ENCODE measurements at regions not wholly inside any gene's neighbourhood (a gene's known extent, or its start where the extent isn't known, plus 50 kb on each side); places are given as distances from the start of the nearest gene placed in this dataset.

DNA sequence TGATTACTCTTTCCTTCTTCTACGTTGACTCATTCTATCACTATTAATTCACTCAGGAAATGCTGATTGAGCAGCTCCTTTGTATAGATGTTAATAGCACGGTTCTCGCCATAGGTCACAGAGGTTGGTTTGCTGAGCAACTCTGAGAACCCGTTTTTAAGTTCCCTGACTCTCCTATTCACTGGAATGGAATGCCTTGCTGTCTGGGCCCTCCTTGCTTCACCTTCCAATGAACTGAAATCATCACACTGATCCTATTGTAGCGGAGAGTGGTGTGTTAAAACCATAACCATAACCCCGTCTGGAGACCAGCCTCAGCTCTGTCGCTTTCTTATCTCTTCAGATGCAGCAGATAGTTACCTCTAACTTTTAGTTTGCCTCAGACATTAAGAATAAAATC lies 323.6 kb downstream of the GABRB3 start:
- Histone ChIP-seq H3K14ac (ENCODE audit: low read length) (no peak overlapping the region), H2AK5ac (ENCODE audit: low read length) (no peak overlapping the region), H2BK12ac (ENCODE audit: low read length) (no peak overlapping the region), H4K8ac (ENCODE audit: low read depth, low read length) (no peak overlapping the region), H3K36me3 (ENCODE audit: control insufficient read depth in 1 of 2, insufficient read depth in 2 of 2, low read length in 2 of 2) (no peaks in the 10 kb centered on the region), H4K91ac (ENCODE audit: low read depth, low read length) (no peak overlapping the region), H3K79me2 (ENCODE audit: control insufficient read depth, insufficient read depth, low read length, poor library complexity) (no peaks in the 10 kb centered on the region), H3K79me1 (ENCODE audit: low read length) (peaks cover 7% of the 10 kb centered on the region), H2BK120ac (ENCODE audit: insufficient read depth, low read length, poor library complexity) (no peak overlapping the region), H3K27me3 (ENCODE audit: insufficient read depth, low read length) (no peaks in the 10 kb centered on the region), H3K4ac (ENCODE audit: low read depth, low read length) (no peak overlapping the region), H2BK5ac (ENCODE audit: low read depth, low read length, poor library complexity) (no peak overlapping the region), H3K18ac (ENCODE audit: low read length) (no peak overlapping the region), H3K9me3 (ENCODE audit: insufficient read depth, low read depth, low read length) (no peaks in the 10 kb centered on the region), H4K12ac (ENCODE audit: low read depth, low read length) (no peak overlapping the region), H3K4me3 (ENCODE audit: low read depth, low read length) (no peak overlapping the region), H3K4me1 (ENCODE audit: control insufficient read depth in 1 of 2, insufficient read depth in 2 of 2, low read length in 2 of 2) (peaks cover 0 to 4% of the 10 kb centered on the region in 2 experiments), H3K27ac (ENCODE audit: low read depth, low read length) (peak overlapping the region; percentile 87), H3K9ac (ENCODE audit: low read length) (no peak overlapping the region), H2AFZ (ENCODE audit: insufficient read depth, low read length, poor library complexity) (no peak overlapping the region), H3K23ac (ENCODE audit: low read length) (no peak overlapping the region), H3K4me2 (ENCODE audit: low read length) (peak overlapping the region; percentile 44)
- no CpG with 5 or more reads among the region's 7 CpGs for WGBS (ENCODE audit: extremely low coverage, insufficient coverage, insufficient read length)
- DNase-seq, result peak; percentile 31 to 67

DNA sequence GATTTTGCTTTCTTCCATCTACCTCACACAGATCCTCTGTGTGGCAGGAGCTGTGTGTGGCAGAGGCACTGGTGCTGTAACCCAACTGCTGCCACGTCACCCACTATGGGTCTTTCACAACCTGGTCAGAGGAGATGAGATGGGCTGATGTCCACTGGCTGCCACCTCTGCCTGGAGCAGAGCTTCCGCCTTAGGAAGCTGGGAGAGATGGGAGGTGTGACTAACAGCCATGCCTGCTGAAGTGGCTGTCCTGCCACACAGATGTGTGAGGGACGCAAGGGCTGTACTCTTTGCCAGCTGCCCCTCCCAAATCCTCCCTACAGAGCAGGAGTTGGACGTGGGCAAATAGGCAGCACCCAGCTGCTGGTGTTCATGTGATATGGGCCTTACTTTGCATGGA lies 329.5 kb downstream of the GABRB3 start:
- Histone ChIP-seq H4K12ac (ENCODE audit: low read depth, low read length) (no peak overlapping the region), H3K27me3 (ENCODE audit: insufficient read depth, low read length) (no peaks in the 10 kb centered on the region), H3K14ac (ENCODE audit: low read length) (no peak overlapping the region), H3K4me2 (ENCODE audit: low read length) (no peak overlapping the region), H2BK120ac (ENCODE audit: insufficient read depth, low read length, poor library complexity) (peak overlapping the region; percentile 18), H3K27ac (ENCODE audit: low read depth, low read length) (no peak overlapping the region), H2BK5ac (ENCODE audit: low read depth, low read length, poor library complexity) (no peak overlapping the region), H2AFZ (ENCODE audit: insufficient read depth, low read length, poor library complexity) (no peak overlapping the region), H3K9ac (ENCODE audit: low read length) (no peak overlapping the region), H4K8ac (ENCODE audit: low read depth, low read length) (no peak overlapping the region), H3K18ac (ENCODE audit: low read length) (no peak overlapping the region), H3K36me3 (ENCODE audit: control insufficient read depth in 1 of 2, insufficient read depth in 2 of 2, low read length in 2 of 2) (no peaks in the 10 kb centered on the region), H3K79me2 (ENCODE audit: control insufficient read depth, insufficient read depth, low read length, poor library complexity) (no peaks in the 10 kb centered on the region), H2BK12ac (ENCODE audit: low read length) (peak overlapping the region; percentile 23), H3K23ac (ENCODE audit: low read length) (no peak overlapping the region), H3K4me3 (ENCODE audit: low read depth, low read length) (no peak overlapping the region), H2AK5ac (ENCODE audit: low read length) (no peak overlapping the region), H3K4ac (ENCODE audit: low read depth, low read length) (no peak overlapping the region), H3K9me3 (ENCODE audit: insufficient read depth, low read depth, low read length) (no peaks in the 10 kb centered on the region), H3K4me1 (ENCODE audit: control insufficient read depth in 1 of 2, insufficient read depth in 2 of 2, low read length in 2 of 2) (peaks cover 0 to 4% of the 10 kb centered on the region in 2 experiments), H4K91ac (ENCODE audit: low read depth, low read length) (no peak overlapping the region), H3K79me1 (ENCODE audit: low read length) (peaks cover 3% of the 10 kb centered on the region)
- DNase-seq, result no peak
- no CpG with 5 or more reads among the region's 4 CpGs for WGBS (ENCODE audit: extremely low coverage, insufficient coverage, insufficient read length)

GRCh38 chr15:26442680-26443079 lies 330.2 kb downstream of the GABRB3 start:
- Histone ChIP-seq H2AK5ac (ENCODE audit: low read length) (no peak overlapping the region), H3K79me1 (ENCODE audit: low read length) (peaks cover 3% of the 10 kb centered on the region), H3K18ac (ENCODE audit: low read length) (no peak overlapping the region), H2AFZ (ENCODE audit: insufficient read depth, low read length, poor library complexity) (no peak overlapping the region), H3K79me2 (ENCODE audit: control insufficient read depth, insufficient read depth, low read length, poor library complexity) (no peaks in the 10 kb centered on the region), H2BK12ac (ENCODE audit: low read length) (no peak overlapping the region), H3K4me1 (ENCODE audit: control insufficient read depth in 1 of 2, insufficient read depth in 2 of 2, low read length in 2 of 2) (peaks cover 0 to 4% of the 10 kb centered on the region in 2 experiments), H3K4me2 (ENCODE audit: low read length) (no peak overlapping the region), H3K23ac (ENCODE audit: low read length) (no peak overlapping the region), H3K14ac (ENCODE audit: low read length) (no peak overlapping the region), H3K4ac (ENCODE audit: low read depth, low read length) (no peak overlapping the region), H3K9me3 (ENCODE audit: insufficient read depth, low read depth, low read length) (no peaks in the 10 kb centered on the region), H4K8ac (ENCODE audit: low read depth, low read length) (no peak overlapping the region), H2BK120ac (ENCODE audit: insufficient read depth, low read length, poor library complexity) (no peak overlapping the region), H3K27me3 (ENCODE audit: insufficient read depth, low read length) (no peaks in the 10 kb centered on the region), H3K9ac (ENCODE audit: low read length) (no peak overlapping the region), H2BK5ac (ENCODE audit: low read depth, low read length, poor library complexity) (no peak overlapping the region), H4K12ac (ENCODE audit: low read depth, low read length) (no peak overlapping the region), H3K4me3 (ENCODE audit: low read depth, low read length) (no peak overlapping the region), H3K27ac (ENCODE audit: low read depth, low read length) (no peak overlapping the region), H3K36me3 (ENCODE audit: control insufficient read depth in 1 of 2, insufficient read depth in 2 of 2, low read length in 2 of 2) (no peaks in the 10 kb centered on the region), H4K91ac (ENCODE audit: low read depth, low read length) (no peak overlapping the region)
- no CpG with 5 or more reads among the region's 5 CpGs for WGBS (ENCODE audit: extremely low coverage, insufficient coverage, insufficient read length)
- DNase-seq, result no peak

GRCh38 chr15:26439681-26440080 lies 333.2 kb downstream of the GABRB3 start:
- Histone ChIP-seq H3K27ac (ENCODE audit: low read depth, low read length) (no peak overlapping the region), H3K9me3 (ENCODE audit: insufficient read depth, low read depth, low read length) (no peaks in the 10 kb centered on the region), H3K18ac (ENCODE audit: low read length) (no peak overlapping the region), H3K79me2 (ENCODE audit: control insufficient read depth, insufficient read depth, low read length, poor library complexity) (no peaks in the 10 kb centered on the region), H3K4ac (ENCODE audit: low read depth, low read length) (no peak overlapping the region), H3K9ac (ENCODE audit: low read length) (no peak overlapping the region), H2BK5ac (ENCODE audit: low read depth, low read length, poor library complexity) (no peak overlapping the region), H3K36me3 (ENCODE audit: control insufficient read depth in 1 of 2, insufficient read depth in 2 of 2, low read length in 2 of 2) (no peaks in the 10 kb centered on the region), H4K12ac (ENCODE audit: low read depth, low read length) (no peak overlapping the region), H3K4me3 (ENCODE audit: low read depth, low read length) (no peak overlapping the region), H2AFZ (ENCODE audit: insufficient read depth, low read length, poor library complexity) (no peak overlapping the region), H3K79me1 (ENCODE audit: low read length) (peaks cover 2% of the 10 kb centered on the region), H3K14ac (ENCODE audit: low read length) (no peak overlapping the region), H4K91ac (ENCODE audit: low read depth, low read length) (no peak overlapping the region), H2BK12ac (ENCODE audit: low read length) (no peak overlapping the region), H3K27me3 (ENCODE audit: insufficient read depth, low read length) (no peaks in the 10 kb centered on the region), H4K8ac (ENCODE audit: low read depth, low read length) (no peak overlapping the region), H2BK120ac (ENCODE audit: insufficient read depth, low read length, poor library complexity) (no peak overlapping the region), H3K4me2 (ENCODE audit: low read length) (no peak overlapping the region), H3K23ac (ENCODE audit: low read length) (no peak overlapping the region), H3K4me1 (ENCODE audit: control insufficient read depth in 1 of 2, insufficient read depth in 2 of 2, low read length in 2 of 2) (peaks cover 0 to 4% of the 10 kb centered on the region in 2 experiments), H2AK5ac (ENCODE audit: low read length) (no peak overlapping the region)
- no CpG with 5 or more reads among the region's 3 CpGs for WGBS (ENCODE audit: extremely low coverage, insufficient coverage, insufficient read length)
- no peak for DNase-seq

Data from trophoblast cell (in vitro differentiated cells and primary cell).